Peyer's patch (tissue), 4 donors: ENCODE measurements at regions not wholly inside any gene's neighbourhood (a gene's known extent, or its start where the extent isn't known, plus 50 kb on each side); places are given as distances from the start of the nearest gene placed in this dataset.

Experiments used
- POLR2A ChIP-seq, 2 donors: fragments of 450-650 bp; IDR thresholded peaks; one replicate each; pipeline ENCODE4 v1.5.1; 2017; ENCODE audit warnings: antibody characterized with exemption in 2 of 2, mild to moderate bottlenecking in 2 of 2, moderate library complexity in 2 of 2
- TF ChIP-seq, protein P1 (sequence below), 6 experiments: fragments of 450-650 bp in 4 of 6; fragments of 200-600 bp in 2 of 6; sonication (generic) in 1 of 6; IDR thresholded peaks; one replicate each; pipeline ENCODE4 v1.5.1; 2017 to 2019; ENCODE audit warnings: antibody characterized with exemption in 6 of 6, mild to moderate bottlenecking in 3 of 6, moderate library complexity in 1 of 6

DNA sequence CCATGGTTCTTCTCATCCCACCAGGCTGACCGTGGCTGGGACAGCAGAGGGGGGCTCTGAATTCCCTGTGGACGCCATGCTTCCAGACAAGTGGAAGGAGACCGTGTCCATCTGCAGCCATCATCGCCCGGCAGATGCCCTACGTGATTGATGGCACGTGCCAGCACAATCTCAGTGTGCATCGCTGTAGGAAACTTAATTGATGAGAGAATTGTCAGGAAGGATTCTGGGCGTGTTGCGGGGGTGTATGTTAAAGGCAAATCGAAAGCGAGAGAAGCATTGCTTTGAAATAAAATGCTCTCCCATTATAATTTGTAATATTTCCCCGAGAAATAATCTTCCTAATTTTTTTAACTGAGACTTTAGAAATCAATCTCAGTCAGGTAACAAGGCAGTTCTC, 185.5 kb upstream of the CDH4 start:
- TF ChIP-seq, protein P1, sequence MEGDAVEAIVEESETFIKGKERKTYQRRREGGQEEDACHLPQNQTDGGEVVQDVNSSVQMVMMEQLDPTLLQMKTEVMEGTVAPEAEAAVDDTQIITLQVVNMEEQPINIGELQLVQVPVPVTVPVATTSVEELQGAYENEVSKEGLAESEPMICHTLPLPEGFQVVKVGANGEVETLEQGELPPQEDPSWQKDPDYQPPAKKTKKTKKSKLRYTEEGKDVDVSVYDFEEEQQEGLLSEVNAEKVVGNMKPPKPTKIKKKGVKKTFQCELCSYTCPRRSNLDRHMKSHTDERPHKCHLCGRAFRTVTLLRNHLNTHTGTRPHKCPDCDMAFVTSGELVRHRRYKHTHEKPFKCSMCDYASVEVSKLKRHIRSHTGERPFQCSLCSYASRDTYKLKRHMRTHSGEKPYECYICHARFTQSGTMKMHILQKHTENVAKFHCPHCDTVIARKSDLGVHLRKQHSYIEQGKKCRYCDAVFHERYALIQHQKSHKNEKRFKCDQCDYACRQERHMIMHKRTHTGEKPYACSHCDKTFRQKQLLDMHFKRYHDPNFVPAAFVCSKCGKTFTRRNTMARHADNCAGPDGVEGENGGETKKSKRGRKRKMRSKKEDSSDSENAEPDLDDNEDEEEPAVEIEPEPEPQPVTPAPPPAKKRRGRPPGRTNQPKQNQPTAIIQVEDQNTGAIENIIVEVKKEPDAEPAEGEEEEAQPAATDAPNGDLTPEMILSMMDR (IDR thresholded peaks at IDR 0.05) = no peak
- no peak for TF ChIP-seq POLR2A (IDR thresholded peaks at IDR 0.05)
